Stimulated activated CD4-positive, alpha-beta T cell treated with anti-CD3 and anti-CD28 coated beads, TNF-alpha, amount 100 ng/mL, for 1 hour (primary cell): ENCODE measurements at regions not wholly inside any gene's neighbourhood (a gene's known extent, or its start where the extent isn't known, plus 50 kb on each side); places are given as distances from the start of the nearest gene placed in this dataset.

ENCODE experiments used
- DNase-seq, 3 donors: peaks; one replicate each; pipeline ENCODE4 v3.0.0-alpha.2; 2020; ENCODE audit warnings: low read depth in 3 of 3, low spot score in 1 of 3

DNA sequence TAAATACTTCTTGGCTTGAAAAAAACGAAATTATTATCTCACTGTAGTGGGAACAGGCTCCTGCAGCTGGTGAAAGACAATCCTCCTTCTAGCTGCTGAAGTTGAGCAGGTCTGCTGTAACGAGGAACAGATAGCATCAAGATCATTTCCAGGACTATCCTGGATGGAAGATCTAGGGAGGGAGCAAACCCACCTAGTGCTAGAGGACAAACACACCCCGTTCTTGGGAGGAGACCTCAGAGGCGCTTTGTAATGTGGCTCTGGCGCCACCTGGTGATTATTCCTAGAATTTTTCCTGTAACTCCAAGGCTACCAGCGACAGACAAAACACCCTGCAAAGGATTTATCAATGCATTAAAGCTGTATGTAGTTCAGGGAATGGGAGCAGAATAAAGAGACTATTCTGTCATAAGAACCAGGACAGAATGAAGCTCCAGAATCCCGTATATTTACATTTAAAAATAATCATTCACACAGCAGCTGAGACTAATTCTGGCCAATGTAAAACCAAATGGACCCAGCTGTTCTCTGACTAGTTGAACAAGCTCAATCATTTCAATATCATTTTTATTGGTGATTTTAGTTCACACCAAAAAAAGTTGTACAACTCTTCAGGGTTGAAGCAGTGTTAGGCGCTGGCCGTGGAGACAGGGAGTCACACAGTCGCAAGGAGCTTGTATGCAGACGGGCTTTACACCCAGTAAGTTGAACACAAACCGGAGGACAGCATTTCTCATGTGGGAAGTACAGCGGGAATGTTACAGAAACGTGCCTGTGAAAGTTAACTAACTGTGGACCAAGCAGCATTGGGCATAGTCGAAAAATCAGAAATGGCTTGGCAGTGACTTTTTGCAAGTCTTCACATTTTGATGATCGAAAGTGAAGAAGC lies 290.3 kb downstream of the TRIB2 start:
- peak; percentile 13 to 41 (median 37) for DNase-seq

DNA sequence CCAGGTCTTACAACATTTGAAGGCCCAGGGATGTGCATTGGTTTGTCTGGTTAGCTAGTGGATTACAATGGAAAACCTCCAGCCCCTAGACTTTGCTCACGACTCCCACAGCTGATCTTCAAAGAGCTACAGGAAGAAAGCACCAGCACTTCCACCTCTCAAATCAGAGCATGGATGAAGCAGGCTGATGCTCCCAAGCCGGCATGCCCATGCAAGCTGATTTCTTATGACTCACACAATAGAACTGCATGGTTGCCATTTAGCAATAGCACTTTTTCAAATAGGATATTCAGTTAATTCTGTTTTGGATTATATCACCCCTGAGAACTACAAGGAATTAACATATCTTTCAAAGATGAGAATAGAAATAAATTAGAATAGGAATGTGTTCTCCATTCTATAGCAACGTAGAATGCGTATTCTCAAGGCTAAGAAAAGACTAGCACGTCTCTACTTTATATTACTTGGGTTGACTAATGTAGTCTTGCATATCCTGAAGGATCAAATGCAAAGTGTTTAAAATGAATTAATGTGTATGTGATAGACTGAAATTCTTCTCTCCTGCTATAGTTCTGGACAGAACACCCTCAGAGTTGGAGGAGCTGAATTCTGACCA lies 292.4 kb downstream of the TRIB2 start:
- no peak for DNase-seq

DNA sequence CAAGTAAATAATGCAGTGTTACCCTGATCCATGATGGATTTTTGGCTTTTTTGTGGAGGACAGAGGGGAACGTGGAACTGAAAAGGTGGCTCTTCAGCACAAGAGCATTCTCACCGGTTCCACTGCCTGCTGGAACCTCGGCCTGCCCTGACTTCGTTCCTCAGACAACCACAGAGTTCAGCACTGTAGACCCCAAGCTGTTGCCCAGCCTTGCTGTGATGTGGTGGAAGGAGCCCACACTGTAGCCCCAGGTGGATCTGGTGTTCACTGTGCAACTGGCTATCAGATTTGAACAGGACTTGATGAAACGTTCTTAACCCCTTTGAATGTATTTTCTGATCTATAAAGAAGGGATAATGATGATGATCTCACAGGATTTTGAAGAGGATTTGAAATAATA lies 293.5 kb downstream of the TRIB2 start:
- no peak for DNase-seq

DNA sequence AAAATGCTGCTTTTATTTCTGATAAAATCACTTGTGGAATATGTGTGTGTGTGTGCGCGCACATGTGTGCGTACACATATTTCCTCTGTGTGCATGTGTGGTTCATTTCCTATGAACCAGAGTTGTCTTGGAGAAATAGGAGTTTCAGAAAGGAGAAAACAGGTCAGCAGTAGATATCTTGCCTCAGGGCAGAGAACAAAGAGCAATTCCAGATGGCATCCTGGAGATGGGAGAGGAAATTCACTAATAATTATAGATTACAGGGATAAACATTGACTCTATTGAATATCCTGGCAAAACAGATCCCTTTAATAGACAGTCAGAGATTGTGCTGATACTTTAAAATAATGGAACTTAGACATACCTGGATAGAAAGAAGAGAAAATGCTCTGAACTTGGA lies 298.0 kb downstream of the TRIB2 start:
- DNase-seq, result no peak

DNA sequence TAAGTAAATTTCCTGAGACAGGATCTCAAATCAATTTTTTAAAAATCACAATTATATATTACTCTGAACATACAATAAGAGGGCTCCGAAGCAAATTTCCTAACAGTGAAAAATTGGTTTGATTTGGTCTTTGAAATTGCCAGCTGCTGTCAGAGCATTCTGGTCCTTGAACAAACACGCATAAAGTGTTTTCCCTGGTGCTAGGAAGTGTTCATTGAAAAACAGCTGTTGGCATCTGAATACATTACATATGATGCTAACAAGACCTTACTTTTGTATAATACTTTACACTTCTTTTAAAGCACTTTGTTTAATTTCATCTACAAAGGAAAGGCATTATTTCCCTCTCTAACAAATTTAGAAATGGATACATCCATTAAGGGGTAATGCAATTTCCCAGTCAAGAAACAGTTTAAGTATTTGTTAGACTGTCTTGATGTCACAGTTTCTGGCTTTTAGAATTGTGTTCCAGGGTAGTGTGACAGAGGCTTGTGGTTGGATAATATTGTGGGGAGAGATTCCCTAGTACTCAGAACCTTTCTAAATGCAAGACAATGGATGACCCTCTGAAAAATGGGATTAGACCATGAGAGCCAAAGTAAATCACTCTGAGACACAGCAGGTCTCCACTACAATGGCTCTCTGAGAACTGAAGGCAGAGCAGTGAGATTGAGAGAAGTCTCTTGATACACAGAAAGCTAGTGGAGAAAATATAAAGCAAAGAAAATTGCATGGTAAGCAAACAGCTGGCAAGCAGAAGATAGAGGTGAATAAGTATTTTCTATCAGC lies 299.0 kb downstream of the TRIB2 start:
- DNase-seq, result no peak

DNA sequence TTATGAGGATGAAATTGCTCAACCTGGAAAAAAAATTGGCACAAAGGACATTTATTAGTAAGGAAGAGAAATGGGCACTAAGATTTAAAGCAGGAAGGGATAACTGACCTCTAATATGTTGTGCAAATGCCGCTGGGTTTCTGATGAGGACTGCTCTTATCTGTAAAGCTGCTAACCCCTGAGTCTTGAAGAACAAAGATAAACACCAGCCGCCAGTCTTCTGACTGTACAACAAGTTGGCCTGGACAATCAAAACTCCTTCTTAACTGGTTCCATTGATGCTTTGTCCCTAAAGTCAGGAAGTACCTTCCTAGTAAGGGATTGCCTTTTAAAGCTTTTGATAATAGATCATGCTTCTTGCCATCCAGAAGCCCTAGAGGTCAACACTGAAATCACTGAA lies 301.8 kb downstream of the TRIB2 start:
- DNase-seq, result no peak

DNA sequence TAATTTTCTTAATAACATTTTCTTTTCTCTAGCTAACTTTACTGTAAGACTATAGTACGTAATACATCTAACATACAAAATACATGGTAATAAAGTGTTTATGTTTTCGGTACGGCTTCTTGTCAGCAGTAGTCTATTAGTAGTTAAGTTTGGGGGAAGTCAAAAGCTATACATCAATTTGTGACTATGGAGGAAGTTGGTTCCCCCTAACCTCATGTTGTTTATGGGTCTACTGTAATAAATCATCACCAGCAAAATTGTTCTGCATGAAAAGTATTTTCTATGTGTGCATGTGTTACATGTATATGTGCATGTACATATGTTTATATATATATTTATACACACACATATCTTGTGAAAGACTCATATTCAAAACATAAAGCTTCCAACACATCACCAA lies 303.0 kb downstream of the TRIB2 start:
- DNase-seq, result no peak

DNA sequence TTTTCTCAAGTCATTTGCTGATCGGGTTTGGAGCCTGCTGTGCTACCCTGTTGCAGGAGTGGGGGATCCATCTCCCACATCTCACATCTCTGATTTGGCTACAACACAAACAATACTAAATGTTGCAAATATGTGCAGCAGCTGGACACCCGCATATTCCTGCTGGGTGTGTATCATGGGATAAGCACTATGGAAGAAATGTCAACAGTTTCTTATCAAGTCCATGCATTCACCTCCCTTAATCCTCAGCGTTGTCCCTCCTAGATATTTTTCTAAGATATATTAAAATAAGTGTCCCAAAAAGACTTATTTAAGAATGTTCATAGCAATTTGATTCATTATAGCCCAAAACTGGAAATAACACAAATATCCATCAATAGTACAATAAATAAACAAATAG lies 303.7 kb downstream of the TRIB2 start:
- no peak for DNase-seq

DNA sequence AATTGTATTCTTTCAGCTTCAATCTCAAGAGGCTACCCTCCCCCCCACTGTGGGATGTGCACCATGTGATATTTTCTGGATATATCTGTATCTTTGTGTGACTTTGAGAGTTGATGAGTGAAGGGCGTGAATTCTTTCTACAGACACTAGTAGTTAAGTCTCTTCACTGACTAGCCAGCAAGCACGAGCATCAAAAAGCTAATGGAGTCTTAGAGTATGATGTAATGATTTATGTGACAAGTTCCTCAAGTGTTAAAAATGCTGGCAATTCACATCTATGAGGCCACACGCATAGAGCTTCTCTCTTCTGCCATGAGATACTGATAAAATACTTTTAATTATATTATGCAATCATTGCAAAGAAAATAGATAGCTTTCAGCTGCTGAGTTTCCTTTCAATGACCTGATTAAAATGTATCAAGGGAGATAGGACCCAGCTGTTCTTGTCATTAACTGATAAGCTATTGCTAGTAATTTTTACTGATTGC lies 304.8 kb downstream of the TRIB2 start:
- no peak for DNase-seq

DNA sequence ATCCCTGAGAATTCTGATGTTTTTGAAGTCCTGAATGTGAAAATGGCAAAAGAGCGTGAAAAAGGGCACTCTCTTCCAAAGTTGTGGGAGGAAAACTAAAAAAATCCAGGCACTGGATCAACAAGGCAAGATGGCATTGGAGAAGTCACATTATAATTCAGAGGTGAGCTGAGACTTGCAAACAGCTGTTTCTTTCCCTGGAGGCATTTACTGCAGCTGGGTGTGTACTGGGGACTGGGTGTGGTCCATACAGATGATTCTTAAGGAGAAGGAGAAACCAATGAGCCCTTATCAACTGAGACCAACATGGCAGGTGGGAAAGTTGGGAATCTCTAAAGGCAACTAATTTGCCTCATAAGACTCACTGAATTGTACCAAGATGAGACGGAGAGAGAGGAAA lies 313.9 kb downstream of the TRIB2 start:
- DNase-seq, result no peak

DNA sequence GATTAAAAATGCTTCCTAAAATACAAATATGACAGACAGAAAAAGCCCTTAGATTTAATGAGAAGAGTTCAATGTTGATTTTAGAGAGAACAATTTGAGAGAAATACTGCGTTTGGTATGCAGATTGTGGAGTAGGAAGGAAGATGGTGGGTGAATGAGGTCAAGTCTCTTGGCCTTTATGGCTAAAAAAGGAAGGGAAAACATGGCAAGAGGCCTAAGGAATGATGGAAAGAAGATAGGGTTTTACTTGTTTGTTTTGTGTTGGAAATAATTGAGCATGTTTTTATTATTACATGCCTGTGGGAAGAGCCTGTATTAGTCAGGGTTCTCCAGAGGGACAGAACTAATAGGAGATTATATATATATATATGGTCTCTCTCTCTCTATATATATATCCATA lies 318.1 kb downstream of the TRIB2 start:
- no peak for DNase-seq

DNA sequence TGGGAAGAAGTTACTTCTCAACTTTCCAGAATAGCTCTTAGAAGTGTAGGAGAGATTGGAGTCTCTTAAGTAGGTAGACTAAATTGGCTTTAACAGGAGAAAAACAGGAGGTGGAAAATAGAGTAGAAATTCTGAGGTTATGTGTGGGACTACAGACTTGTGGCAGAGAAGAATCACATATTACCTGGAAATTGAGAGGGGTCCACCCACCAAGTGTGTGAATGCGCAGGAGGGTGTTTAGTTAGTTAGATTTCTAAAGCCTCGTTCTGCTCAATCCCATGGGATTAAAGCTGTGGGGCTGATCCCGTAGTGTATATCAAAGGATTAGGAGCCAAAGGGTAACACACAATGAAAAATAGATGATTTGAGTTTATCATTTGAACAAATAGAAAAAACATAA lies 319.1 kb downstream of the TRIB2 start:
- no peak for DNase-seq

DNA sequence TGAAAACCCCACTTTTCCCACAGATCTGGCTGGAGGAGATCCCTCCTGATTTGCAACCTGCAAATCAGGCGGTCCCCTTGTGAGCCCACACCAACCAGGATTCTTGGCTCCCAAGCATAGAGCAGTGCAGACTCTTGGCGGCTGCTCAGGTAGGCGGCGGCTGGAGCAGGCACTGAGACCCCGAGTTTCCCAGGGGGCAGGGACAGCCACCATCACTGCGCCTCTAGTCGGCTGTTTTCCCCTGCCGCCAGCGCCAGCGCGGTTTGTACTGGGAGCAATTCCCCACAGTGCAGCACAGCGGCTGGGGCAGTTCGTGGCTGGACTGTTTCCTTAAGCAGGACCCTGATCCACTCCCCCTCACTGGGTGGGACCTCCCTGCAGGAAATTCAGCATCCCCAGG lies 323.3 kb downstream of the TRIB2 start:
- no peak for DNase-seq

DNA sequence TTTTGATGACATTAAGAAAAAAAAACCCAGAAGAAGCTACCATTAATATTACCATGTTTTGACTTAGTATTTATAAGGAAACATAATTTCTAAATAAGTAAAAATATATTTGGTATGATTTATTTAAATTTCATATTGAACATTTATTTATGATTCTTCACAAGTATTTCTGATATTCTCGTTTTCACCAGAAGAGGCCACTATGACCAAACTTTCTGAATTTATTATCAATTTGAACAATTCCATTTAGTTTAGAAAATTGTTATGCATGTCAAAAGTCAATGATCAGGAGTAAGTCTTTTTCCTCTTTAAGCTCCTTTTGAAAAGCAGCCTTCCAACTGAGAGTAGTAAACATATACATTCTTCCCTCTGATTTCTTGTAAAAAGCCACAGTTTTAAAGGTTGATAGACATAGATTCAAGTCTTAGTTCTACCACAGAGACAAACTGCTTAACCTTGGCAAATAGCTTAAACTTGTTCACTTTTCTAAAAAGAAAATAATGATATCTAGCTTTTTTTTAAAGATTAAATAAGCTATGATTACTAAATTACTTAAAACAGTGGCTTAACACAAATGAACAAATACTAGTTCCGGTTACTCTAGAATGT lies 329.9 kb downstream of the TRIB2 start:
- no peak for DNase-seq

DNA sequence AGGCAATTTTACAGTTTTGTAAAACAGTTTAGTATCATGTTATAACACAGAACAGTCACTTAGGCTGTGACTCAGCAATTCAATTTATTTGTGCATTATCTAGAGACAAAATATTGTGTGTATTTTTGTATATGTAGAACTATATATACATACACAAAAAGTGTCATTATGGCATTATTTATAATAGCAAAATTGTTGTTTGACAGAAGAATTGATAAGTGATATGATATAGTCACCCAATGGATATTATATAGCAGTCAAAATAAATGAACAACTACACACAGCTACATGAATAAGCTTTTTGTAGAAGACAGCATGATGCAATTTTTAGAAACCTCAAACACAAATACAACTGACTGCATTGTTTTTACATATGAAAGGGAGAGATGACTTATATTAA lies 334.0 kb downstream of the TRIB2 start:
- no peak for DNase-seq

DNA sequence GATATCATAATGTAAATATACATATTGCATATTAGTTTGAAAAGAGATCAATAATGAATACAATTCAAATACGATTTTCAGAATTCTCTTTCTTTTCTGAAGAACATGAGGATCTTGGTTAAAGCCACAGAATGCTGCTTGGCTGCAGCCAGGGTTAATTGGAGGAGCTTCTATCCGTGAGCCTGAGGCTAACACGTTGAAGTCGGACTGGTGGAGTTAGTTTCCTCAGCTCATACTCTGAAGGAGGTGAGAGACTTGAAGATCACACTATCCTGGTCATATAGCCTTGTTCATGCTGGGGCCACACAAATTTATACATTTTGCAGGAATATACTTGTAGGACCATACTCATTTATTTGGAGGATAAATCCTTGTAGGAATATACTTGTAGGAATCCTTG lies 335.8 kb downstream of the TRIB2 start:
- no peak for DNase-seq

DNA sequence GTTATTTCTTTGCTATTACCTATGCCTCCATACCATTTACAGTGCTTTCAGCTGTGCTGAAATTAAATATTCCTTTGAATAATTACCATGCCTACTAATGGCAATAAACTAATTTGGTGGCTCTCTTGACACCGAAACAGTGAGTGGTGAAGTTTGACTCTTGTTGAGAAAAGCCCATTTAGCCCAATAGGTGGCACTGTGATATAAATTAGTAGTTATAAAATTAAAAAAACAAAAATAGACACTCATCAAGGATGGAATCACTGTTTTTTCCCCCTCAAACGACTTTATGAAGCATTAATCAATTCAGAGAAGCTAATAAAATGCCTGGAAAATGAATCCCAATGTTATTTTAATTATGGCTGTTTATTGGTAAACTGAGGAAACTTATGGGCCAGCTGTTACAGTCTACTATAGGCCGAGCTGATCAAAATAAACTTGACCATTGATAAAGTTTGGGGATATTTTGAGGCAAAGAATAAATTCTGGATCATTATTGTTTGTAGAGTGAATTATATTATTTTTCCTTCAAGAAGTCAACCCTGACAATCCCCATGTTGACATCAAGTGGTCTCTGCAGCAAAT lies 339.6 kb downstream of the TRIB2 start:
- DNase-seq, result no peak

DNA sequence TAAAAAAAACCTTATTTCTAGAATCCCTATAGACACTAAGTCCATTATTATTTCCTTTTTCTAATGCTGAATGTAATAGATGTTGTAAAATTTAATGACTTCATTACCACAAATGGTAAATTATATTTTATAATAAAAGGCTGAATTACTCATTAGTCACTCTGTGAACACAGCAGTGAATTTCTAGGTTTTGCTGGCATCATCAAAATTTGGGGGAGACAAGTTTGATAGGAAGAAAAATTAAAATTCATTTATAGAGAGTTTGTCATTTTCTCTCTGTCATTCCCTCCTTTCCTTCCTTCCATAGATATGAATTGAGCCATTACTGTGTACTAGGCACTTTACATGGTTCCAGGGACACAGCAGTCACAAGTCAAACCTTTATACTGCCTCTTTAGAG lies 340.9 kb downstream of the TRIB2 start:
- DNase-seq, result no peak

DNA sequence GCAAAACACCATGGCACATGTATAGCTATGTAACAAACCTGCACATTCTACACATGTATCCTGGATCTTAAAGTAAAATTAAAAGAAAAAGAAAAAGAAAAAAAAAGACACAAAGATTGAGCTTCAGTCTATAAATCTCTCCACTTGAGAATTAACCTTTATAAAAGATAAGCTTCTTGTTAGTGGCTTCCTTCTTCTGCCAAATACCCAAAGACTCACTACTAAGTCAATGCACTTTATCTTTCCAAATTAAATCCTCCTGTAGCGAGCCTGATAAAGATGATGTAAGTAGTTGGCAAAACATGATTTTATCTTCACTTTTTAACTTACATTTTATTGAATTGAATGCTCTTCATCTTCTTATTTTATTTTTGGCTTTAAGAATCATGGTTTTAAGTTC lies 349.9 kb downstream of the TRIB2 start:
- DNase-seq, result no peak

DNA sequence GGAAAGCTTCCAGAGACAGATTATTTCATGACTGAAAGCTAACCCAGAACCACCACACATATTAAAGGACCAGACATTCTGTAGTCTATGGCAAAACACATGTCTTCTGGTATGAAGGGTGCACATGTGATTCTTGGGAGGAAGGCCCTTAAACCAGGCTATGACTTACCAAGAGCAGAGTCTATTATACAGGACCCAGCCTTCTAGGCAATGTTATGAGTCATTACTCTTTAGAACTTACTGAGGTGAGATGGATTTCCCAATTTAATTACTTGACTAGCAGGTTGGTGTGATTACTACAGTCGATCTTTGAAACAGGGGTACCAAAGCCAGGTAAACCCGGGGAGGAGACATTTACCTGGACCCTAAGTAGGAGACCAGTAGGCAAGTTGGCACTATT lies 350.8 kb downstream of the TRIB2 start:
- no peak for DNase-seq

DNA sequence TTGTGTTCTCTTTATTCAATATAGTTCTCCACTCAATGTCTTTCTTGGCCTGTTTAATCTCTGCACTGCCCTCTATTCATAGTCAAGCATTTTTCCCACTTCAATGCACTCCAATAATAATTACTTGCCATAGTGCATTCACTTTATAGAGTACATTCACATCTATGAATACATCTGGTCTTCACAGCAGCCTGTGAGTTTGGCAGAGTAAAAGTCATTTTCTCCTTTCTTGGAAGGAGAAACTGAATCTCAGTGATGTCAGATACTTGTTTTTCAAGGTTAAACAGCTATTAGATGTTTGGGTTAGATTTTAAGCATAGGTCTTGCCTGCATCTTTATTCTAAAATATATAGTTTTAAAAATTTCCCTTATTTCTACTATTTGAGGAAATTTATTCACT lies 373.2 kb downstream of the TRIB2 start:
- DNase-seq, result no peak
